ENCODE measurements at regions not wholly inside any gene's neighbourhood (a gene's known extent, or its start where the extent isn't known, plus 50 kb on each side); places are given as distances from the start of the nearest gene placed in this dataset.

DNA sequence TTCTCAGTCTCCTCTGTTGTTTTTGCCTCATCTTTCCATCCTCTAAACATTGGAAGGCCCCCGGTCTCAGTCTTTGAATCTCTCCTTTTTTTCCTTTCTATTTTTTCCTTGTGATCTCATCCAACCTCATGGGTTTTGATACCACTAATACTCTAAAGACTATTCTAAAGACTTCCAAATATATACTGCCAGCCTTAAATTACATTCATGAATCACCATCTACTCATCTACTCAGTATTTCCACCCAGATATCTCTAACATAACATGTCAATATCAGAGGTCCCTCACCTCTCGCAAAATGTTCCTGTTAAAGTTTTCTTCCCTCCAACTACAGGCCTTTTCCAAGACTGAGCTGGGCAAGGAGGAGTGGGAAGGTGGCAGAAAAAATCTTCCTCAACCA lies 282.5 kb upstream of the TTC14 start:
- TF ChIP-seq, protein P1, sequence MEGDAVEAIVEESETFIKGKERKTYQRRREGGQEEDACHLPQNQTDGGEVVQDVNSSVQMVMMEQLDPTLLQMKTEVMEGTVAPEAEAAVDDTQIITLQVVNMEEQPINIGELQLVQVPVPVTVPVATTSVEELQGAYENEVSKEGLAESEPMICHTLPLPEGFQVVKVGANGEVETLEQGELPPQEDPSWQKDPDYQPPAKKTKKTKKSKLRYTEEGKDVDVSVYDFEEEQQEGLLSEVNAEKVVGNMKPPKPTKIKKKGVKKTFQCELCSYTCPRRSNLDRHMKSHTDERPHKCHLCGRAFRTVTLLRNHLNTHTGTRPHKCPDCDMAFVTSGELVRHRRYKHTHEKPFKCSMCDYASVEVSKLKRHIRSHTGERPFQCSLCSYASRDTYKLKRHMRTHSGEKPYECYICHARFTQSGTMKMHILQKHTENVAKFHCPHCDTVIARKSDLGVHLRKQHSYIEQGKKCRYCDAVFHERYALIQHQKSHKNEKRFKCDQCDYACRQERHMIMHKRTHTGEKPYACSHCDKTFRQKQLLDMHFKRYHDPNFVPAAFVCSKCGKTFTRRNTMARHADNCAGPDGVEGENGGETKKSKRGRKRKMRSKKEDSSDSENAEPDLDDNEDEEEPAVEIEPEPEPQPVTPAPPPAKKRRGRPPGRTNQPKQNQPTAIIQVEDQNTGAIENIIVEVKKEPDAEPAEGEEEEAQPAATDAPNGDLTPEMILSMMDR (IDR thresholded peaks at IDR 0.05 in 4 of 5, conservative IDR thresholded peaks at IDR 0.05 in 1 of 5) = no peak
- no peak for TF ChIP-seq POLR2A (IDR thresholded peaks at IDR 0.05)
